Esophagus muscularis mucosa (tissue), 4 donors: ENCODE measurements at regions not wholly inside any gene's neighbourhood (a gene's known extent, or its start where the extent isn't known, plus 50 kb on each side); places are given as distances from the start of the nearest gene placed in this dataset.

ENCODE experiments used
- CTCF ChIP-seq, 3 experiments: fragments of 200-600 bp in 2 of 3; fragments of 450-650 bp in 1 of 3; sonication (generic) in 2 of 3; IDR thresholded peaks; one replicate each; pipeline ENCODE4 v1.5.1; 2017 to 2019; ENCODE audit warnings: antibody characterized with exemption in 3 of 3, mild to moderate bottlenecking in 2 of 3, moderate library complexity in 1 of 3
- EP300 ChIP-seq: sonication (generic); formaldehyde crosslinking; IDR thresholded peaks from one replicate; pipeline ENCODE4 v1.6.1; 2017; ENCODE audit warnings: antibody characterized with exemption
- POLR2A ChIP-seq: fragments of 450-650 bp; IDR thresholded peaks from one replicate; pipeline ENCODE4 v1.6.1; 2017; ENCODE audit warnings: antibody characterized with exemption, moderate library complexity, mild to moderate bottlenecking, low read depth

GRCh38 chr3:124443446-124443845, 286.8 kb upstream of the UMPS start:
- TF ChIP-seq CTCF (IDR thresholded peaks at IDR 0.05) = no peak
- TF ChIP-seq EP300 = no peak
- no peak for TF ChIP-seq POLR2A
